WTC11 (cell line): ENCODE measurements at regions not wholly inside any gene's neighbourhood (a gene's known extent, or its start where the extent isn't known, plus 50 kb on each side); places are given as distances from the start of the nearest gene placed in this dataset.

ENCODE experiments used
- CTCF ChIP-seq: fragments of 200-600 bp; IDR thresholded peaks from 2 replicates; pipeline ENCODE4 v1.8.0; 2022; ENCODE audit warnings: antibody characterized with exemption
- E2F5 ChIP-seq: sonication (generic); formaldehyde crosslinking; IDR thresholded peaks from 2 replicates; pipeline ENCODE4 v1.8.1; 2022; ENCODE audit warnings: mild to moderate bottlenecking, moderate library complexity, missing genetic modification reagents
- EMX1 ChIP-seq: fragments of 250-450 bp; sonication (Bioruptor Pico); IDR thresholded peaks from 2 replicates; pipeline ENCODE4 v1.8.0; 2021; ENCODE audit warnings: mild to moderate bottlenecking
- MXD4 ChIP-seq: fragments of 250-450 bp; sonication (Bioruptor Pico); IDR thresholded peaks from 2 replicates; pipeline ENCODE4 v1.8.0; 2021; ENCODE audit warnings: mild to moderate bottlenecking, moderate library complexity, borderline replicate concordance
- OVOL2 ChIP-seq: fragments of 250-450 bp; sonication (Bioruptor Pico); IDR thresholded peaks from 2 replicates; pipeline ENCODE4 v1.9.0; 2021; ENCODE audit warnings: mild to moderate bottlenecking, borderline replicate concordance
- TF ChIP-seq, protein P1 (sequence below): sonication (generic); formaldehyde crosslinking; IDR thresholded peaks from 2 replicates; pipeline ENCODE4 v1.8.0; 2022; ENCODE audit warnings: mild to moderate bottlenecking, missing genetic modification reagents
- TF ChIP-seq, protein P2 (sequence below): fragments of 250-450 bp; sonication (Bioruptor Pico); IDR thresholded peaks from 2 replicates; pipeline ENCODE4 v1.9.0; 2021; ENCODE audit warnings: mild to moderate bottlenecking

DNA sequence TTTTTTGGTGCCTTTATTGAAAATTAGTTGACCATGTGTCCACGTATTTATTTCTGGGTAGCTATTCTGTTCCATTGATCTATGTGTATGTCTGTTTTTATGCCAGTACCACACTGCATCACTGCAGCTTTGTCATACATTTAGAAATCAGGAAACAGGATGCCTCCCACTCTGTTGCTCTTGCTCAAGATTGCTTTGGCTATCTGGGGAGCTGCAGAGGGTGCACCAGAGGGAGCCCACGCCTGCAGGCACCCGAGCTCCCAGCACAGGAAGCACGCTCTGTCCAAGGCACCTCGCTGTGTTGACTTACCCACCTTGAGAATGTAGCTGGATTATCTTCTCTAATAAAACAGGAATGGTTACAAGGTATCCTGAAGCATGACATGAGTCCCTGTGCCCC is 301.7 kb downstream of the TCERG1L start:
- TF ChIP-seq, protein P1, sequence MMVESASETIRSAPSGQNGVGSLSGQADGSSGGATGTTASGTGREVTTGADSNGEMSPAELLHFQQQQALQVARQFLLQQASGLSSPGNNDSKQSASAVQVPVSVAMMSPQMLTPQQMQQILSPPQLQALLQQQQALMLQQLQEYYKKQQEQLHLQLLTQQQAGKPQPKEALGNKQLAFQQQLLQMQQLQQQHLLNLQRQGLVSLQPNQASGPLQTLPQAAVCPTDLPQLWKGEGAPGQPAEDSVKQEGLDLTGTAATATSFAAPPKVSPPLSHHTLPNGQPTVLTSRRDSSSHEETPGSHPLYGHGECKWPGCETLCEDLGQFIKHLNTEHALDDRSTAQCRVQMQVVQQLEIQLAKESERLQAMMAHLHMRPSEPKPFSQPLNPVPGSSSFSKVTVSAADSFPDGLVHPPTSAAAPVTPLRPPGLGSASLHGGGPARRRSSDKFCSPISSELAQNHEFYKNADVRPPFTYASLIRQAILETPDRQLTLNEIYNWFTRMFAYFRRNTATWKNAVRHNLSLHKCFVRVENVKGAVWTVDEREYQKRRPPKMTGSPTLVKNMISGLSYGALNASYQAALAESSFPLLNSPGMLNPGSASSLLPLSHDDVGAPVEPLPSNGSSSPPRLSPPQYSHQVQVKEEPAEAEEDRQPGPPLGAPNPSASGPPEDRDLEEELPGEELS (CRISPR knock-in tag), result no peak
- TF ChIP-seq OVOL2 (no peak), MXD4 (CRISPR knock-in tag) (no peak), CTCF (no peak), E2F5 (CRISPR knock-in tag) (no peak), EMX1 (CRISPR knock-in tag) (no peak)
- TF ChIP-seq, protein P2, sequence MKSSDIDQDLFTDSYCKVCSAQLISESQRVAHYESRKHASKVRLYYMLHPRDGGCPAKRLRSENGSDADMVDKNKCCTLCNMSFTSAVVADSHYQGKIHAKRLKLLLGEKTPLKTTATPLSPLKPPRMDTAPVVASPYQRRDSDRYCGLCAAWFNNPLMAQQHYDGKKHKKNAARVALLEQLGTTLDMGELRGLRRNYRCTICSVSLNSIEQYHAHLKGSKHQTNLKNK (CRISPR knock-in tag), result no peak
